B cell (primary cell): ENCODE measurements at regions not wholly inside any gene's neighbourhood (a gene's known extent, or its start where the extent isn't known, plus 50 kb on each side); places are given as distances from the start of the nearest gene placed in this dataset.

Experiments used
- EZH2 ChIP-seq: IDR thresholded peaks from 2 replicates; pipeline ENCODE4 v1.6.1; 2012; ENCODE audit warnings: borderline replicate concordance, low read depth, mild to moderate bottlenecking, moderate library complexity, low read length; ENCODE audit not compliant: insufficient read depth, poor library complexity, severe bottlenecking
- TF ChIP-seq, protein P1 (sequence below): fragments of 200-600 bp; IDR thresholded peaks from one replicate; pipeline ENCODE4 v1.8.0; 2022; ENCODE audit warnings: antibody characterized with exemption, mild to moderate bottlenecking

DNA sequence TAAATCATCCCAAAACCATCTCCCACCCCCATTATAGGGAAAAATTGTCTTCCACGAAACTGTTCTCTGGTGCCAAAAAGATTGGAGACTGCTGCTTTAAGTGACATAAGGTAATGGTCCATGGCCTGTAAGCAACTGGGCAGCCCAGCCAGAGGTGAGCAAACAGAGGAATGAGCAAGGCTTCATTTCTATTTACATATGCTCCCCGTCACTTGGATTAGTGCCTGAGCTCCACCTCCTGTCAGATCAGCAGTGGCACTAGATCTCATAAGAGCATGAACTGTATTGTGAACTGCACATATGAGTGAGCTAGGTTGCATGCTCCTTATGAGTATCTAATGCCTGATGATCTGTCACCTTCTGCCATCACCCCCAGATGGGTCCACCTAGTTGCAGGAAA is 1159.8 kb upstream of the ALCAM start:
- TF ChIP-seq, protein P1, sequence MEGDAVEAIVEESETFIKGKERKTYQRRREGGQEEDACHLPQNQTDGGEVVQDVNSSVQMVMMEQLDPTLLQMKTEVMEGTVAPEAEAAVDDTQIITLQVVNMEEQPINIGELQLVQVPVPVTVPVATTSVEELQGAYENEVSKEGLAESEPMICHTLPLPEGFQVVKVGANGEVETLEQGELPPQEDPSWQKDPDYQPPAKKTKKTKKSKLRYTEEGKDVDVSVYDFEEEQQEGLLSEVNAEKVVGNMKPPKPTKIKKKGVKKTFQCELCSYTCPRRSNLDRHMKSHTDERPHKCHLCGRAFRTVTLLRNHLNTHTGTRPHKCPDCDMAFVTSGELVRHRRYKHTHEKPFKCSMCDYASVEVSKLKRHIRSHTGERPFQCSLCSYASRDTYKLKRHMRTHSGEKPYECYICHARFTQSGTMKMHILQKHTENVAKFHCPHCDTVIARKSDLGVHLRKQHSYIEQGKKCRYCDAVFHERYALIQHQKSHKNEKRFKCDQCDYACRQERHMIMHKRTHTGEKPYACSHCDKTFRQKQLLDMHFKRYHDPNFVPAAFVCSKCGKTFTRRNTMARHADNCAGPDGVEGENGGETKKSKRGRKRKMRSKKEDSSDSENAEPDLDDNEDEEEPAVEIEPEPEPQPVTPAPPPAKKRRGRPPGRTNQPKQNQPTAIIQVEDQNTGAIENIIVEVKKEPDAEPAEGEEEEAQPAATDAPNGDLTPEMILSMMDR = no peak
- no peak for TF ChIP-seq EZH2
